ENCODE measurements at regions not wholly inside any gene's neighbourhood (a gene's known extent, or its start where the extent isn't known, plus 50 kb on each side); places are given as distances from the start of the nearest gene placed in this dataset.

GRCh38 chr2:212692466-212692865 lies 153.9 kb upstream of the ERBB4 start:
- no peak for FAIRE-seq

- FAIRE-seq, result peak; percentile 84
Measured at GRCh38 chr2:212686285-212686895, 147.8 kb upstream of the ERBB4 start.

GRCh38 chr2:212683346-212684097 lies 144.9 kb upstream of the ERBB4 start:
- FAIRE-seq, result no peak

- FAIRE-seq, result no peak
Measured at GRCh38 chr2:212682937-212683336, 144.3 kb upstream of the ERBB4 start.

GRCh38 chr2:212677466-212677865 lies 138.9 kb upstream of the ERBB4 start:
- FAIRE-seq, result no peak

- FAIRE-seq, result no peak
Measured at GRCh38 chr2:212672186-212672585, 133.6 kb upstream of the ERBB4 start.

- FAIRE-seq, result no peak
Measured at GRCh38 chr2:212669761-212670160, 131.2 kb upstream of the ERBB4 start.

GRCh38 chr2:212667751-212668316 lies 129.2 kb upstream of the ERBB4 start:
- no peak for FAIRE-seq

GRCh38 chr2:212665948-212666347 lies 127.3 kb upstream of the ERBB4 start:
- no peak for FAIRE-seq

GRCh38 chr2:212659441-212659840 lies 120.8 kb upstream of the ERBB4 start:
- FAIRE-seq, result no peak

- no peak for FAIRE-seq
Measured at GRCh38 chr2:212649646-212650045, 111.0 kb upstream of the ERBB4 start.

- no peak for FAIRE-seq
Measured at GRCh38 chr2:212646698-212647366, 108.2 kb upstream of the ERBB4 start.

GRCh38 chr2:212644195-212644837 lies 105.7 kb upstream of the ERBB4 start:
- FAIRE-seq, result no peak

GRCh38 chr2:212640428-212640827 lies 101.8 kb upstream of the ERBB4 start:
- no peak for FAIRE-seq

GRCh38 chr2:212638694-212639093 lies 100.1 kb upstream of the ERBB4 start:
- FAIRE-seq, result no peak

- no peak for FAIRE-seq
Measured at GRCh38 chr2:212628586-212628985, 90.0 kb upstream of the ERBB4 start.

- FAIRE-seq, result no peak
Measured at GRCh38 chr2:212626371-212626918, 87.8 kb upstream of the ERBB4 start.

- no peak for FAIRE-seq
Measured at GRCh38 chr2:212619954-212620353, 81.4 kb upstream of the ERBB4 start.

- no peak for FAIRE-seq
Measured at GRCh38 chr2:212618636-212619035, 80.0 kb upstream of the ERBB4 start.

GRCh38 chr2:212610872-212611425 lies 72.3 kb upstream of the ERBB4 start:
- no peak for FAIRE-seq

- FAIRE-seq, result no peak
Measured at GRCh38 chr2:212609479-212609878, 70.9 kb upstream of the ERBB4 start.

GRCh38 chr2:212607080-212607479 lies 68.5 kb upstream of the ERBB4 start:
- FAIRE-seq, result no peak

- FAIRE-seq, result no peak
Measured at GRCh38 chr2:212606232-212606631, 67.6 kb upstream of the ERBB4 start.

Data from endometrium (tissue), 2 donors.